Spinal cord (tissue), 9 donors: ENCODE measurements at regions not wholly inside any gene's neighbourhood (a gene's known extent, or its start where the extent isn't known, plus 50 kb on each side); places are given as distances from the start of the nearest gene placed in this dataset.
"Not testable (repeated sequence)": the region's sequence is repeated elsewhere in the genome, so short reads cannot be mapped to it uniquely, and the experiment has no call there.

Experiments
- DNase-seq, 6 donors: peaks; one replicate each; pipeline versions ENCODE4 v3.0.0 to v3.0.0-alpha.2; 2013 to 2015; ENCODE audit warnings: low spot score in 6 of 6, low read depth in 4 of 6
- H3K27ac ChIP-seq: one replicate; pipeline ENCODE4 v1.5.1; 2013; ENCODE audit warnings: low read depth, low read length, control low read depth
- H3K27me3 ChIP-seq: one replicate; pipeline ENCODE4 v1.6.1; 2013; ENCODE audit warnings: low read length; ENCODE audit not compliant: control insufficient read depth, insufficient read depth
- H3K36me3 ChIP-seq: one replicate; pipeline ENCODE4 v1.6.1; 2013; ENCODE audit warnings: low read length; ENCODE audit not compliant: control insufficient read depth, insufficient read depth
- H3K4me1 ChIP-seq: one replicate; pipeline ENCODE4 v1.6.1; 2013; ENCODE audit warnings: low read length; ENCODE audit not compliant: control insufficient read depth, insufficient read depth
- H3K4me3 ChIP-seq: one replicate; pipeline ENCODE4 v1.5.1; 2013; ENCODE audit warnings: low read depth, low read length, control low read depth
- H3K9me3 ChIP-seq: one replicate; pipeline ENCODE4 v1.6.1; 2013; ENCODE audit warnings: low read length; ENCODE audit not compliant: control insufficient read depth, insufficient read depth
- WGBS: methylation state at CpG from one replicate; pipeline ENCODE4 v1.1.5; 2013; ENCODE audit warnings: missing lambda C conversion rate; ENCODE audit not compliant: insufficient coverage; 5-methylcytosine and 5-hydroxymethylcytosine counted together
- donor health status: healthy.

DNA sequence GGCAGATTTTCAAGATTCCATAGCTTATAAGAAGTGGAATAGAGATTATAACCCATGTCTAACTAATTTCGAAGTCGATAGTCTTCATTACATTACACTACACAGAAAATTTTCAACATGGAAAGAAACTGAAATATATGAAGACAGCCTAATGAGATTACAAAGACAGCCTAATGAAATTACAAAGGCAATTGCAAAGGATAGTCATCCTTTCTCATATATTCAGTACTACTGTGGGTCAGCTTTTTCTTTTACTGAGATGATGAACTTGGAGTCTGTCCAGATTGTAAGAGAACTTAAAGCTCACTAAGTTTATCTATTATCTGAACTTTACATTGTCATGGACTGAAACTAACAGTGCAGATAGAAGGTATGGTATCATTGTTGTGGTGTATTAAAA lies 304.4 kb upstream of the MBL2 start:
- no CpG with 5 or more reads among the region's 2 CpGs for WGBS
- Histone ChIP-seq H3K27ac (no peak overlapping the region), H3K4me3 (no peak overlapping the region), H3K9me3 (no peaks in the 10 kb centered on the region), H3K27me3 (no peaks in the 10 kb centered on the region), H3K36me3 (no peaks in the 10 kb centered on the region), H3K4me1 (no peaks in the 10 kb centered on the region)
- DNase-seq: no peak

DNA sequence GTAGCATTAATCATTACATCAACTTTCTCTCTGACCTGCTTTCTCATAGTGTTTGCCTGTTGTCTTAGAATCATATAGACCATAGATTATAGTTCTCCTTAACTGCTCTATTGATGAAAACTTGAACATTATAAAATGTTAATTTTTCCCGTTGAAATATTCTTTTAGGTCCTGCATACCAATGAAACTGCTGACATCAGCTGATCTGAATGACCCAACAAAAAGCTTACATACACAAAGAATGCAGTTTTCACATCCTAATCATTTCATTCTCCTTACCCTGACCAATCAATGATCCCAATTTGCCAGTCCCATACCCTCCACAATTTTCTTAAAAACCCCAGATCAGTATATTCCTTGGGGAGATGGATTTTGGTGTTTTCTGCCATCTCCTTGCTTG lies 302.9 kb upstream of the MBL2 start:
- H3K27me3 ChIP-seq: no peaks in the 10 kb centered on the region
- no peaks in the 10 kb centered on the region for H3K36me3 ChIP-seq
- no CpG with 5 or more reads among the region's 1 CpG for WGBS

GRCh38 chr10:53072144-53072543 lies 299.6 kb upstream of the MBL2 start:
- Histone ChIP-seq H3K36me3 (no peaks in the 10 kb centered on the region), H3K4me3 (no peak overlapping the region), H3K27me3 (no peaks in the 10 kb centered on the region), H3K9me3 (no peaks in the 10 kb centered on the region), H3K27ac (no peak overlapping the region), H3K4me1 (no peaks in the 10 kb centered on the region)
- no peak for DNase-seq
- 93% methylated on average over 2 of the region's 2 CpGs for WGBS

More for the DNA sequence above, 302.9 kb upstream of the MBL2 start:
- Histone ChIP-seq H3K4me3 (no peak overlapping the region), H3K27ac (no peak overlapping the region), H3K9me3 (no peaks in the 10 kb centered on the region), H3K4me1 (no peaks in the 10 kb centered on the region)
- no peak for DNase-seq

DNA sequence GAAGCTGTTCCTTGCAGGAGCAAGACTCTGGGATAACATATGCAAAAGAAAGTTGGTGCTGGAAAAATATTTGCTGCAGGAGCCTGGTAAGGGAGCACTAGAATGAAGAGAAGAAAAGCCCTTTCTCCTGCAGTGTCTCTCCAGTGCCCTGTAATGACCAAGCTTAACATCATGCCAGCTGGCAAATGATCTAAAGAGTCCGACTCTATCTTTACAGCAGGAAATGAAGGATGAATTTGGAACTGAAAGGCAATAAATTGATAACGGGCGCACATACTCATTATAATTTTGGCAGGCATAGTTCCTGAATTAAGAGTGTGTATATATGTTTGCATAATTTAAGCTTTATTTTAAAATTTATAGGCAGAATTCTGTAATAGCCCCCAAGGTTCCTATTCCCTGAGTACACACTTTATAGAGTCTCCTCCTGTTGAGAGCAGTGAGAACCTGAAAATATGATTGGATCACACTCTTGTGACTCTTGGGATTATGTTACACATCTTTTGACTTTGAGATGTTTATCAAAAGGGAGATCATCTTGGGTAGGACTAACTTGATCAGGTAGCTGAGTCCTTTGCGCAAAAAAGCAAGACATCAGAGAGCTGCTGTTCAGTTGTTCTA lies 299.0 kb upstream of the MBL2 start:
- no peaks in the 10 kb centered on the region for H3K36me3 ChIP-seq
- DNase-seq: peak in 1 of 6 donors; percentile 46
- H3K27me3 ChIP-seq: no peaks in the 10 kb centered on the region

GRCh38 chr10:53069013-53069412 lies 296.4 kb upstream of the MBL2 start:
- Histone ChIP-seq H3K27me3 (no peaks in the 10 kb centered on the region), H3K9me3 (no peaks in the 10 kb centered on the region), H3K36me3 (no peaks in the 10 kb centered on the region), H3K27ac (no peak overlapping the region), H3K4me3 (no peak overlapping the region), H3K4me1 (no peaks in the 10 kb centered on the region)
- DNase-seq: no peak

More for the DNA sequence above, 299.0 kb upstream of the MBL2 start:
- Histone ChIP-seq H3K27ac (no peak overlapping the region), H3K4me1 (no peaks in the 10 kb centered on the region), H3K9me3 (no peaks in the 10 kb centered on the region), H3K4me3 (no peak overlapping the region)
- 100% methylated on average over 1 of the region's 4 CpGs for WGBS

- Histone ChIP-seq H3K27ac (no peak overlapping the region), H3K36me3 (no peaks in the 10 kb centered on the region), H3K4me1 (no peaks in the 10 kb centered on the region), H3K27me3 (no peaks in the 10 kb centered on the region), H3K4me3 (no peak overlapping the region), H3K9me3 (no peaks in the 10 kb centered on the region)
- DNase-seq: no peak
- WGBS: no CpG with 5 or more reads among the region's 2 CpGs
Observed at GRCh38 chr10:53064614-53065013, 292.0 kb upstream of the MBL2 start.

DNA sequence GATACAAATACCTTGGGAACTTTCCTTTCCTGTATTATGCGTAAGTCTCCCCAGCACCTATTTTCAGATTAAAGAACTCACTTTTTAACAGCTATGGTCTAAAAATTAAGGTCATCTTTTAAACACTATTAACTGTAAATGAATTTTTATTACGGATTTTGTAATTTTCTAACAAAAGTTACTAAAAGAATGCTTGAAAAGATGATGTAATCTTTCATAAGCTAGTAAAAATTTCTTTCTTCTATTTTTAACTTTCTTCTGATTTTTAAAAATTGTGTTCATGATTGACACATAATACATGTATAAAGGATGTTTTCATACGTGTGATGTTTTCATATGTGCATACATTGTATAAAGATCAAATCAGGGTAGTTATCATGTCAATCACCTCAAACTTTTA lies 291.2 kb upstream of the MBL2 start:
- Histone ChIP-seq H3K36me3 (no peaks in the 10 kb centered on the region), H3K27me3 (no peaks in the 10 kb centered on the region), H3K4me1 (no peaks in the 10 kb centered on the region), H3K27ac (no peak overlapping the region), H3K4me3 (no peak overlapping the region), H3K9me3 (no peaks in the 10 kb centered on the region)
- DNase-seq: no peak
- no CpG with 5 or more reads among the region's 3 CpGs for WGBS

GRCh38 chr10:53052521-53053164 lies 280.1 kb upstream of the MBL2 start:
- Histone ChIP-seq H3K9me3 (no peaks in the 10 kb centered on the region), H3K27ac (no peak overlapping the region), H3K27me3 (no peaks in the 10 kb centered on the region), H3K4me3 (no peak overlapping the region), H3K4me1 (no peaks in the 10 kb centered on the region), H3K36me3 (no peaks in the 10 kb centered on the region)
- peak in 1 of 6 donors; percentile 21 for DNase-seq
- 91% methylated on average over 4 of the region's 6 CpGs for WGBS

DNA sequence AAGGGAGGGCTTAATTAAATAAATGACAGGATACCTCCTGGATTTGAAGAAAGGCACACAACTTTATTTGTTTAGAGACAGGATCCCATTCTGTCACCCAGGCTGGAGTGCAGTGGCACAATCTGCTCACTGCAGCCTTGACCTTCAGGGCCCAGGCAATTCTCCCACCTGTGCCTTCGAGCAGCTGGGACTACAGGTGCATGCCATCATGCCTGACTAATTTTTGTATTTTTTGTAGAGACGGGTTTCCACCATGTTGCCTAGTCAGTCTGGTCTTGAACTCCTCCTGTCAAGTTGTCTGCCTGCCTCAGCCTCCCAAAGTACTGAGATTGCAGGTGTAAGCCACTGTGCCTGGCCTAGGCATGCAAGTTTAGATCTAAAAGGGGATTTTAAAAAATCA lies 272.7 kb upstream of the MBL2 start:
- Histone ChIP-seq H3K4me3 (no peak overlapping the region), H3K9me3 (no peaks in the 10 kb centered on the region), H3K4me1 (no peaks in the 10 kb centered on the region), H3K27ac (no peak overlapping the region), H3K27me3 (no peaks in the 10 kb centered on the region), H3K36me3 (no peaks in the 10 kb centered on the region)
- no peak for DNase-seq
- 90% methylated on average over 2 of the region's 2 CpGs for WGBS

DNA sequence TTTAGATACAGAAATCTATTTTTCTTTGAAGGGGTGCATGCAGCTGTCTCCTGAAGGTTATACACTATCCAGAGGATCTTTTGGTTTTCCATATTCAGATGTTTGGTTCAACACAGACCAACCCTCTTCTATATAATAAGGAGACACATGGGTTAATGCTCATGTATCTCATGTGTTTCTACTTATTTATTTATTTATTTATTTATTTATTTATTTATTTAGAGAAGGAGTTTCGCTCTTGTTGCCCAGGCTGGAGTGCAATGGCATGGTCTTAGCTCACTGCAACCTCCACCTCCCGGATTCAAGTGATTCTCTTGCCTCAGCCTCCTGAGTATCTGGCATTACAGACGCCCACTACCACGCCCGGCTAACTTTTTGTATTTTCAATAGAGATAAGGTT lies 263.2 kb upstream of the MBL2 start:
- H3K4me1 ChIP-seq, H3K27me3 ChIP-seq, H3K27ac ChIP-seq, H3K36me3 ChIP-seq, H3K4me3 ChIP-seq, H3K9me3 ChIP-seq, DNase-seq: not testable (repeated sequence)
- WGBS: no CpG with 5 or more reads among the region's 5 CpGs
